H1 (cell line): ENCODE measurements at regions not wholly inside any gene's neighbourhood (a gene's known extent, or its start where the extent isn't known, plus 50 kb on each side); places are given as distances from the start of the nearest gene placed in this dataset.

Experiments
- CTCF ChIA-PET: fragments of 300-600 bp; sonication (Branson Sonifier 250); formaldehyde crosslinking; loops from one replicate; lab custom pipeline; 2021; ENCODE audit not compliant: partially characterized antibody; lab: Charles Lee
- POLR2A ChIA-PET: fragments of 300-600 bp; sonication (Branson Sonifier 250); formaldehyde crosslinking; loops from one replicate; lab custom pipeline; 2021; ENCODE audit warnings: inconsistent platforms; ENCODE audit not compliant: partially characterized antibody; lab: Charles Lee
- DNase-seq, 2 experiments: peaks; one replicate each; pipeline versions ENCODE4 v3.0.0 to v3.0.0-alpha.2; 2010 to 2022; ENCODE audit warnings: low spot score in 2 of 2, low read depth in 1 of 2, mixed read lengths in 1 of 2
- FAIRE-seq: peaks from 2 replicates; lab custom pipeline; 2011; peaks lifted over from hg19 to GRCh38; lab: Jason Lieb, UNC
- H2AFZ ChIP-seq: 2 replicates; pipeline ENCODE4 v1.8.1; 2012; ENCODE audit warnings: low read length, inconsistent platforms
- H2AK5ac ChIP-seq: 2 replicates; pipeline ENCODE4 v1.6.1; 2013; ENCODE audit warnings: low read depth, low read length
- H2BK120ac ChIP-seq: replicated peaks from 2 replicates; pipeline ENCODE3; 2013; ENCODE audit warnings: low read depth, low read length, inconsistent platforms
- H2BK12ac ChIP-seq: 2 replicates; pipeline ENCODE4 v1.6.1; 2013; ENCODE audit warnings: low read depth, low read length
- H2BK15ac ChIP-seq: 2 replicates; pipeline ENCODE4 v1.6.1; 2013; ENCODE audit warnings: low read length
- H2BK20ac ChIP-seq: 2 replicates; pipeline ENCODE4 v1.6.1; 2013; ENCODE audit warnings: low read length
- H2BK5ac ChIP-seq: 2 replicates; pipeline ENCODE4 v1.6.1; 2013; ENCODE audit warnings: low read depth, low read length
- H3K14ac ChIP-seq: 2 replicates; pipeline ENCODE4 v1.6.1; 2013; ENCODE audit warnings: inconsistent platforms; ENCODE audit not compliant: insufficient read length
- H3K18ac ChIP-seq: 2 replicates; pipeline ENCODE4 v1.6.1; 2013; ENCODE audit warnings: low read length; ENCODE audit errors: extremely low read depth
- H3K23ac ChIP-seq: 2 replicates; pipeline ENCODE4 v1.6.1; 2013; ENCODE audit warnings: inconsistent platforms; ENCODE audit not compliant: insufficient read length
- H3K23me2 ChIP-seq: 2 replicates; pipeline ENCODE4 v1.6.1; 2013; ENCODE audit warnings: low read depth, low read length
- H3K27ac ChIP-seq: 2 replicates; pipeline ENCODE4 v1.6.1; 2011; ENCODE audit warnings: low read depth, low read length, inconsistent platforms
- H3K27me3 ChIP-seq, 4 experiments: replicated peaks in 1 of 4; 1 replicate in 1 of 4; 2 replicates in 3 of 4; pipeline versions ENCODE4 v1.6.1 to v1.8.1; 2011 to 2013; ENCODE audit warnings: low read length in 3 of 4, mild to moderate bottlenecking in 3 of 4, inconsistent platforms in 2 of 4, mixed read lengths in 2 of 4, moderate library complexity in 1 of 4; ENCODE audit not compliant: control insufficient read depth in 3 of 4, insufficient read depth in 3 of 4; ENCODE audit errors: extremely low read depth in 1 of 4
- H3K36me3 ChIP-seq, 4 experiments: 2 replicates each; pipeline versions ENCODE4 v1.6.1 to v1.8.1; 2011 to 2013; ENCODE audit warnings: mild to moderate bottlenecking in 4 of 4, low read length in 3 of 4, moderate library complexity in 2 of 4, control low read depth in 1 of 4, inconsistent platforms in 1 of 4; ENCODE audit not compliant: insufficient read depth in 4 of 4, control insufficient read depth in 2 of 4
- H3K4ac ChIP-seq: replicated peaks from 2 replicates; pipeline ENCODE3; 2013; ENCODE audit warnings: low read length, low read depth, mixed read lengths, inconsistent platforms; ENCODE audit not compliant: insufficient read length
- H3K4me1 ChIP-seq, 4 experiments: replicated peaks in 1 of 4; 1 replicate in 1 of 4; 2 replicates in 3 of 4; pipeline versions ENCODE4 v1.6.1 to v1.8.1; 2011 to 2013; ENCODE audit warnings: low read length in 3 of 4, inconsistent platforms in 2 of 4, mixed read lengths in 1 of 4; ENCODE audit not compliant: insufficient read depth in 4 of 4, control insufficient read depth in 3 of 4
- H3K4me2 ChIP-seq, 2 experiments: 2 replicates each; pipeline versions ENCODE4 v1.6.1 to v1.8.1; 2011 to 2013; ENCODE audit warnings: low read depth in 2 of 2, low read length in 2 of 2, control low read depth in 1 of 2, inconsistent platforms in 1 of 2, mild to moderate bottlenecking in 1 of 2; ENCODE audit not compliant: insufficient read depth in 1 of 2
- H3K4me3 ChIP-seq, 4 experiments: fragments of 200-600, 300-600 bp in 1 of 4; sonication (generic), shearing (Covaris generic), sonication (Bioruptor Twin) in 1 of 4; 2 replicates each; pipeline versions ENCODE4 v1.5.1 to v1.8.1; 2011 to 2016; ENCODE audit warnings: low read length in 4 of 4, low read depth in 3 of 4, control low read depth in 2 of 4, inconsistent platforms in 2 of 4, mild to moderate bottlenecking in 2 of 4, mixed read lengths in 1 of 4, moderate library complexity in 1 of 4; ENCODE audit not compliant: insufficient read depth in 2 of 4; ENCODE audit errors: extremely low read depth in 1 of 4
- H3K56ac ChIP-seq: replicated peaks from 2 replicates; pipeline ENCODE3; 2013; ENCODE audit warnings: low read depth, mild to moderate bottlenecking, mixed read lengths, low read length, inconsistent platforms; ENCODE audit not compliant: insufficient read length
- H3K79me1 ChIP-seq: 2 replicates; pipeline ENCODE4 v1.6.1; 2013; ENCODE audit warnings: low read depth, low read length, control low read depth
- H3K79me2 ChIP-seq, 2 experiments: 2 replicates each; pipeline versions ENCODE4 v1.6.1 to v1.8.1; 2012 to 2013; ENCODE audit warnings: low read length in 2 of 2, mild to moderate bottlenecking in 2 of 2, inconsistent platforms in 1 of 2; ENCODE audit not compliant: insufficient read depth in 2 of 2, control insufficient read depth in 1 of 2
- H3K9ac ChIP-seq, 4 experiments: replicated peaks in 1 of 4; 1 replicate in 1 of 4; 2 replicates in 3 of 4; pipeline versions ENCODE4 v1.6.1 to v1.8.1; 2011 to 2013; ENCODE audit warnings: low read depth in 3 of 4, low read length in 3 of 4, control low read depth in 2 of 4, mild to moderate bottlenecking in 2 of 4, moderate library complexity in 2 of 4, inconsistent platforms in 1 of 4; ENCODE audit errors: extremely low read depth in 1 of 4
- H3K9me3 ChIP-seq, 2 experiments: 2 replicates each; pipeline versions ENCODE4 v1.6.1 to v1.8.1; 2012 to 2013; ENCODE audit warnings: mild to moderate bottlenecking in 2 of 2, moderate library complexity in 2 of 2, control low read depth in 1 of 2, inconsistent platforms in 1 of 2, low read depth in 1 of 2, low read length in 1 of 2, mixed read lengths in 1 of 2; ENCODE audit not compliant: insufficient read depth in 2 of 2
- H4K20me1 ChIP-seq, 2 experiments: replicated peaks in 1 of 2; 2 replicates each; pipeline versions ENCODE3 to v1.8.1; 2011 to 2013; ENCODE audit warnings: inconsistent platforms in 2 of 2, low read length in 2 of 2, mild to moderate bottlenecking in 1 of 2; ENCODE audit not compliant: insufficient read depth in 2 of 2, control insufficient read depth in 1 of 2
- H4K5ac ChIP-seq: 2 replicates; pipeline ENCODE4 v1.6.1; 2013; ENCODE audit warnings: low read length, low read depth, mixed read lengths, inconsistent platforms; ENCODE audit not compliant: insufficient read length
- H4K8ac ChIP-seq: 2 replicates; pipeline ENCODE4 v1.8.0; 2013; ENCODE audit warnings: mild to moderate bottlenecking, moderate library complexity, low read length, inconsistent platforms; ENCODE audit not compliant: insufficient read depth; ENCODE audit errors: extremely low read depth
- H4K91ac ChIP-seq: replicated peaks from 2 replicates; pipeline ENCODE3; 2013; ENCODE audit warnings: low read length, mixed read lengths, inconsistent platforms; ENCODE audit not compliant: insufficient read length
- CEBPB ChIP-seq: IDR thresholded peaks from 2 replicates; pipeline ENCODE4 v1.6.1; 2012; ENCODE audit warnings: low read depth, low read length
- CREB1 ChIP-seq: IDR thresholded peaks from 2 replicates; pipeline ENCODE4 v1.6.1; 2012; ENCODE audit warnings: inconsistent platforms
- EGR1 ChIP-seq: IDR thresholded peaks from 2 replicates; pipeline ENCODE4 v1.6.1; 2011; ENCODE audit warnings: low read depth, low read length, borderline replicate concordance
- EZH2 ChIP-seq: fragments of 200-600 bp; sonication (generic); IDR thresholded peaks from 2 replicates; pipeline ENCODE4 v1.7.1; 2012; ENCODE audit warnings: low read depth, mild to moderate bottlenecking, moderate library complexity, low read length, inconsistent platforms; ENCODE audit not compliant: severe bottlenecking
- GTF2F1 ChIP-seq: IDR thresholded peaks from 2 replicates; pipeline ENCODE4 v1.6.1; 2012; ENCODE audit warnings: low read depth, low read length, improper control_type of control experiment, borderline replicate concordance
- JUN ChIP-seq: IDR thresholded peaks from 2 replicates; pipeline ENCODE4 v1.6.1; 2011; ENCODE audit warnings: low read depth, mild to moderate bottlenecking, improper control_type of control experiment, low read length
- KDM5A ChIP-seq: fragments of 200-600 bp; IDR thresholded peaks from 2 replicates; pipeline ENCODE4 v1.7.1; 2012; ENCODE audit warnings: mild to moderate bottlenecking, low read length, inconsistent platforms, mixed read lengths
- MAFK ChIP-seq: IDR thresholded peaks from 2 replicates; pipeline ENCODE4 v1.6.1; 2012; ENCODE audit warnings: low read depth, mild to moderate bottlenecking, improper control_type of control experiment, low read length
- PHF8 ChIP-seq: fragments of 200-600 bp; sonication (generic); conservative IDR thresholded peaks from 2 replicates; pipeline ENCODE4 v1.7.1; 2012; ENCODE audit warnings: low read depth, mild to moderate bottlenecking, inconsistent platforms, low read length, moderate library complexity
- POLR2AphosphoS5 ChIP-seq: IDR thresholded peaks from 2 replicates; pipeline ENCODE4 v1.6.1; 2011; ENCODE audit warnings: low read depth, low read length
- POU5F1 ChIP-seq: IDR thresholded peaks from 2 replicates; pipeline ENCODE4 v1.6.1; 2011; ENCODE audit warnings: low read depth, mild to moderate bottlenecking, low read length, moderate library complexity
- RAD21 ChIP-seq, 2 experiments: IDR thresholded peaks in 1 of 2; conservative IDR thresholded peaks in 1 of 2; 2 replicates each; pipeline ENCODE4 v1.6.1; 2011; ENCODE audit warnings: low read depth in 2 of 2, low read length in 2 of 2, improper control_type of control experiment in 1 of 2, inconsistent platforms in 1 of 2, mild to moderate bottlenecking in 1 of 2, moderate library complexity in 1 of 2
- RBBP5 ChIP-seq: IDR thresholded peaks from 2 replicates; pipeline ENCODE4 v1.7.1; 2012; ENCODE audit warnings: low read depth, mild to moderate bottlenecking, inconsistent platforms, low read length, moderate library complexity, borderline replicate concordance
- TAF7 ChIP-seq: optimal IDR thresholded peaks from 2 replicates; pipeline ENCODE3; 2011; ENCODE audit warnings: low read depth, mild to moderate bottlenecking, inconsistent platforms, low read length, moderate library complexity, borderline replicate concordance
- TEAD4 ChIP-seq: IDR thresholded peaks from 2 replicates; pipeline ENCODE4 v1.6.1; 2012; ENCODE audit warnings: low read depth, low read length, inconsistent platforms, mixed read lengths
- YY1 ChIP-seq: IDR thresholded peaks from 2 replicates; pipeline ENCODE4 v1.6.1; 2011; ENCODE audit warnings: low read depth, mild to moderate bottlenecking, low read length
- ZNF274 ChIP-seq: IDR thresholded peaks from 2 replicates; pipeline ENCODE4 v1.7.0; 2012; ENCODE audit warnings: low read length, borderline replicate concordance; ENCODE audit errors: extremely low read depth
- WGBS, 2 experiments: shearing (Covaris generic) in 1 of 2; methylation state at CpG; one replicate each; pipeline versions ENCODE4 v1.1.6 to v1.1.7; 2013 to 2015; ENCODE audit warnings: low lambda C conversion rate in 2 of 2, mixed read lengths in 2 of 2, inconsistent platforms in 1 of 2, low coverage in 1 of 2, missing lambda C conversion rate in 1 of 2; ENCODE audit not compliant: insufficient replicate concordance in 2 of 2, insufficient coverage in 1 of 2, insufficient read length in 1 of 2; ENCODE audit errors: extremely low coverage in 1 of 2, missing lambda C conversion rate in 1 of 2; 5-methylcytosine and 5-hydroxymethylcytosine counted together

GRCh38 chrX:23248187-23248586 lies 86.5 kb upstream of the PTCHD1 start:
- H4K91ac ChIP-seq = no peak overlapping the region
- no peak overlapping the region for H3K23ac ChIP-seq
- H2BK12ac ChIP-seq = no peak overlapping the region
- H3K14ac ChIP-seq = no peak overlapping the region
- no peak overlapping the region for H2AFZ ChIP-seq
- H3K36me3 ChIP-seq = no peaks in the 10 kb centered on the region
- H3K4me3 ChIP-seq = no peak overlapping the region
- H4K20me1 ChIP-seq = no peaks in the 10 kb centered on the region
- no peak overlapping the region for H4K8ac ChIP-seq
- no peak overlapping the region for H2AK5ac ChIP-seq
- no peak overlapping the region for H2BK20ac ChIP-seq
- no peak overlapping the region for H3K4ac ChIP-seq
- no peaks in the 10 kb centered on the region for H3K4me1 ChIP-seq
- no peak overlapping the region for H3K27ac ChIP-seq
- no peaks in the 10 kb centered on the region for H3K27me3 ChIP-seq
- no peaks in the 10 kb centered on the region for H3K9me3 ChIP-seq
- no peaks in the 10 kb centered on the region for H3K79me2 ChIP-seq
- no peak overlapping the region for H2BK15ac ChIP-seq
- CTCF ChIA-PET = no interaction called here
- no peak overlapping the region for H3K4me2 ChIP-seq
- no peak overlapping the region for H4K5ac ChIP-seq
- H2BK120ac ChIP-seq = no peak overlapping the region
- FAIRE-seq (no peak), DNase-seq (no peak)
- H3K56ac ChIP-seq = no peak overlapping the region
- 92% methylated on average over 7 of the region's 7 CpGs; no CpG with 5 or more reads in 1 of the 2 experiments for WGBS, 2 experiments
- POLR2A ChIA-PET = no interaction called here
- no peaks in the 10 kb centered on the region for H3K79me1 ChIP-seq
- no peak overlapping the region for H3K9ac ChIP-seq
- no peaks in the 10 kb centered on the region for H3K23me2 ChIP-seq
- H2BK5ac ChIP-seq = no peak overlapping the region
- H3K18ac ChIP-seq = no peak overlapping the region
- TF ChIP-seq TAF7 (no peak), YY1 (no peak), CEBPB (no peak), RBBP5 (no peak), EGR1 (no peak), KDM5A (no peak), GTF2F1 (no peak), CREB1 (no peak), PHF8 (no peak), POU5F1 (no peak), ZNF274 (no peak), RAD21 (IDR thresholded peaks at IDR 0.05 in 1 of 2, conservative IDR thresholded peaks at IDR 0.05 in 1 of 2; ENCODE audit: low read depth in 2 of 2, low read length in 2 of 2) (no peak), MAFK (no peak), TEAD4 (no peak), POLR2AphosphoS5 (no peak), JUN (no peak), EZH2 (no peak)
